ENCODE measurements at regions not wholly inside any gene's neighbourhood (a gene's known extent, or its start where the extent isn't known, plus 50 kb on each side); places are given as distances from the start of the nearest gene placed in this dataset.

GRCh38 chr18:22564036-22564435, 146.3 kb upstream of the CTAGE1 start:
- POLR2A ChIA-PET, result no interaction called here
- 21% methylated on average over 2 of the region's 2 CpGs for WGBS (ENCODE audit: insufficient coverage, insufficient replicate concordance, low lambda C conversion rate, missing lambda C conversion rate)
- Histone ChIP-seq H3K4me2 (ENCODE audit: control insufficient read depth, insufficient read depth) (no peak overlapping the region), H3K36me3 (ENCODE audit: control insufficient read depth in 2 of 2, insufficient read depth in 2 of 2, low read length in 1 of 2) (no peaks in the 10 kb centered on the region), H4K20me1 (ENCODE audit: control insufficient read depth, insufficient read depth) (no peaks in the 10 kb centered on the region), H3K9ac (ENCODE audit: control insufficient read depth, insufficient read depth, low read length) (no peak overlapping the region), H3K27me3 (replicated peaks in 1 of 2; ENCODE audit: control insufficient read depth in 2 of 2, insufficient read depth in 2 of 2, low read length in 1 of 2) (peaks cover 2 to 3% of the 10 kb centered on the region in 2 experiments; a peak in 2 of 4 replicates), H3K9me3 (replicated peaks; ENCODE audit: control insufficient read depth, insufficient read depth, low read length) (no peaks in the 10 kb centered on the region), H3K27ac (ENCODE audit: control insufficient read depth, insufficient read depth) (no peak overlapping the region), H3K4me3 (no peak overlapping the region), H3K4me1 (ENCODE audit: control insufficient read depth, insufficient read depth, low read length) (no peaks in the 10 kb centered on the region), H3K79me2 (ENCODE audit: control insufficient read depth, insufficient read depth, low read length) (no peaks in the 10 kb centered on the region), H2AFZ (ENCODE audit: control insufficient read depth, low read depth, low read length) (no peak overlapping the region)
- no peak for FAIRE-seq
- TF ChIP-seq RBBP5 (conservative IDR thresholded peaks at IDR 0.05), result no peak
- TF ChIP-seq BACH1 (IDR thresholded peaks at IDR 0.05; ENCODE audit: borderline replicate concordance), result no peak
- TF ChIP-seq HDGF (IDR thresholded peaks at IDR 0.05), result no peak
- no peak for TF ChIP-seq SIN3A (IDR thresholded peaks at IDR 0.05; ENCODE audit: low read depth, low read length)
- no peak for TF ChIP-seq PRDM15 (CRISPR knock-in tag; IDR thresholded peaks at IDR 0.05)
- TF ChIP-seq NFIC (IDR thresholded peaks at IDR 0.05; ENCODE audit: low read depth, low read length), result no peak
- TF ChIP-seq REST (IDR thresholded peaks at IDR 0.05; ENCODE audit: low read depth, low read length), result no peak
- no peak for TF ChIP-seq RELA (IDR thresholded peaks at IDR 0.05; ENCODE audit: borderline replicate concordance, partially characterized antibody)
- in situ Hi-C loops (cut with MboI) (loop anchor here (10.0 kb wide), 2 partner anchors 569 to 659 kb away; no protein-coding TSS in a partner anchor), intact Hi-C loops (cut with micrococcal nuclease; ENCODE audit: unreplicated experiment) (no loop called here)
- RAD21 ChIA-PET (ENCODE audit: unreplicated experiment), result no interaction called here
- no peak for ATAC-seq
- CTCF ChIA-PET, result interaction anchor here (1.3 to 2.1 kb wide), 2 partner anchors 140 to 565 kb away, joined by 3 to 7 read pairs; no protein-coding TSS in a partner anchor
- no peak for DNase-seq (ENCODE audit: low read depth, low spot score)
- BruUV-seq (replicated peaks), result no TSS peak
- SMC1A ChIA-PET (ENCODE audit: uncharacterized antibody, unreplicated experiment), result interaction anchor here (1.4 to 1.8 kb wide), 2 partner anchors 140 to 142 kb away, joined by 3 to 4 read pairs; no protein-coding TSS in a partner anchor

Data from GM12878 (cell line).